ENCODE measurements at regions not wholly inside any gene's neighbourhood (a gene's known extent, or its start where the extent isn't known, plus 50 kb on each side); places are given as distances from the start of the nearest gene placed in this dataset.
"Not testable (repeated sequence)": the region's sequence is repeated elsewhere in the genome, so short reads cannot be mapped to it uniquely, and the experiment has no call there.

- no peak for DNase-seq (ENCODE audit: low read depth)
Measured at GRCh38 chr6:170096191-170096802, 194.6 kb downstream of the DLL1 start.

GRCh38 chr6:170095273-170095981, 195.5 kb downstream of the DLL1 start:
- no peak for DNase-seq (ENCODE audit: low read depth)

GRCh38 chr6:170094686-170095272, 196.1 kb downstream of the DLL1 start:
- no peak for DNase-seq (ENCODE audit: low read depth)

GRCh38 chr6:170093658-170094596, 197.0 kb downstream of the DLL1 start:
- no peak for DNase-seq (ENCODE audit: low read depth)

- no peak for DNase-seq (ENCODE audit: low read depth)
Measured at GRCh38 chr6:170093276-170093657, 197.6 kb downstream of the DLL1 start.

- no peak for DNase-seq (ENCODE audit: low read depth)
Measured at GRCh38 chr6:170092826-170093225, 198.1 kb downstream of the DLL1 start.

GRCh38 chr6:170091639-170092579, 199.0 kb downstream of the DLL1 start:
- no peak for DNase-seq (ENCODE audit: low read depth)

GRCh38 chr6:170091000-170091638, 199.8 kb downstream of the DLL1 start:
- DNase-seq (ENCODE audit: low read depth): no peak

- DNase-seq (ENCODE audit: low read depth): no peak
Measured at GRCh38 chr6:170090561-170090960, 200.3 kb downstream of the DLL1 start.

- no peak for DNase-seq (ENCODE audit: low read depth)
Measured at GRCh38 chr6:170089963-170090362, 200.9 kb downstream of the DLL1 start.

GRCh38 chr6:170088582-170088955, 202.3 kb downstream of the DLL1 start:
- no peak for DNase-seq (ENCODE audit: low read depth)

- no peak for DNase-seq (ENCODE audit: low read depth)
Measured at GRCh38 chr6:170087941-170088581, 202.8 kb downstream of the DLL1 start.

- DNase-seq (ENCODE audit: low read depth): not testable (repeated sequence)
Measured at GRCh38 chr6:170087421-170087780, 203.5 kb downstream of the DLL1 start.

- DNase-seq (ENCODE audit: low read depth): no peak
Measured at GRCh38 chr6:170086639-170087420, 204.0 kb downstream of the DLL1 start.

GRCh38 chr6:170085475-170086401, 205.1 kb downstream of the DLL1 start:
- DNase-seq (ENCODE audit: low read depth): no peak

- no peak for DNase-seq (ENCODE audit: low read depth)
Measured at GRCh38 chr6:170084166-170084730, 206.6 kb downstream of the DLL1 start.

GRCh38 chr6:170083236-170084051, 207.4 kb downstream of the DLL1 start:
- no peak for DNase-seq (ENCODE audit: low read depth)

Data from GM04503 (cell line).